NCI-H1417 (cell line): ENCODE measurements at regions not wholly inside any gene's neighbourhood (a gene's known extent, or its start where the extent isn't known, plus 50 kb on each side); places are given as distances from the start of the nearest gene placed in this dataset.
A peak's percentile ranks its signal among the peaks of the same experiment; 100 is the strongest.

ENCODE experiments used
- DNase-seq, 3 experiments: peaks; one replicate each; lab custom pipeline; 2025; lab: John Stamatoyannopoulos, UW

DNA sequence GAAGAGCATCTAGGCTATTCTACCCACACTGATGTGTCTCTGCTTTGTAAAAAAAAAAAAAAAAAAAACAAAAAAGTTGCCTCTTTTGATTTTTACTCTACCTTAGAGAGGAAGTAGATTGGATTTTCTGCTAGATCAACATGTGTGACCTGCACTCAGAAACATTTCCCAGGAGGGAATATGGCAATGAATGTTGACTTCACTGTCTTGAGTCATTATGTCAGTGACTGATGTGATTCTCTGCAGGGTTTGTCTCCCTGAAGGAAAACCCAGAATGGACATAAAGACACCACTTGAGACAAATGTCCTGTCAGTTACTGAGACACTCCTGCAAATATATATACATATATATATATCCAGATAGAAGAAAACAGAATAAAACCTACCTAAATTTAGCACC, 370.3 kb downstream of the BMPER start:
- peak in 1 of 3 experiments; percentile 8 for DNase-seq

DNA sequence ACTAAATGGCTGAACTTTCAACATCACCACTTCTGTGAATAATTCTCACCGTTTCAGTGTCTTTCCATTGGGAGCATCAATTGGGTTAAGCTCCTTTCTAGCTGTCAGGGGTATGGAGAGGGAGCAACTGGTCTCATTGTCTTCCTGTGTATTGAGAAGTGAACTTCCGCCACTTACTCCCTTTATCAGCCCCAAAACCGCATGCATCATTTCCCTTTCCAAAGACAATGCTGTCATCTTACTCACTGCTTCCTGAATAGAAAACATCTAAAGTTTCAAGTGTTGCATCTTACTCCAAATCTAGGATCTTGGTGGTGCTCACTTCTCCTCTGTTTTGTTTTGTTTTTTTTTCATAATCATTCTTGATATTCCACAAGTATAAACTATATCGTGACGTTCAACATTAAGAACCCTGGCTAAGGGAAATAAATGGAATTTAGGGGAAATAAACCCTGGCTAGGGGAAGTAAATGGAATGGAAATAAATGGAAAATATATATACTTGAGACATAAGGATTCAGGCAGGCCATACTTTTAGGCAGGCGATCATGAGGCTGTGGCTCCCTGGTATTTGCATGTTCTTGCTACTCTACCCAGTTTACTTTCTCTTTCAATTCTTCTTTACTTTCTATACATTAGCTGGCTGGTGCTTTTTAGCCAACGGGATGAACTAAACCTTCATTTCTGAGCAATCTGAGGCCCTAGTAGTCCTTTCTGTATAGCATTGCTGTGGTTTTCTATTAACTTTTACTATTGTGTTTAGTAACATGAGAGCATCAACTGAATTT, 371.9 kb downstream of the BMPER start:
- DNase-seq, result no peak

DNA sequence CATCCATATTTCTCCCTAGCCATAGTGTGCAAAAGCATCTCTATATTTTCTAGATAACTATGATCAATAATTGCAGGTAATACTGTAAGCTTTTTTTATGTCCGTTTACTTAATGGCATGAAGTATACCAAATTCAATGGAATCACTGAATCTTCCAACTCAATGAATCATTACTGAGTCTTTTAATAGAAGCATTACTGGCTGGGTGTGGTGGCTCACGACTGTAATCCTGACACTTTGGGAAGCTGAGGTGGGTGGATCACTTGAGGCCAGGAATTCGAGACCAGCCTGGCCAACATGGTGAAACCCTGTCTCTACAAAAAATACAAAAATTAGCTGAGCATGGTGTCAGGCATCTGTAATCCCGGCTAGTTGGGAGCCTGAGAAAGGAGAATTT, 372.5 kb downstream of the BMPER start:
- DNase-seq, result no peak

DNA sequence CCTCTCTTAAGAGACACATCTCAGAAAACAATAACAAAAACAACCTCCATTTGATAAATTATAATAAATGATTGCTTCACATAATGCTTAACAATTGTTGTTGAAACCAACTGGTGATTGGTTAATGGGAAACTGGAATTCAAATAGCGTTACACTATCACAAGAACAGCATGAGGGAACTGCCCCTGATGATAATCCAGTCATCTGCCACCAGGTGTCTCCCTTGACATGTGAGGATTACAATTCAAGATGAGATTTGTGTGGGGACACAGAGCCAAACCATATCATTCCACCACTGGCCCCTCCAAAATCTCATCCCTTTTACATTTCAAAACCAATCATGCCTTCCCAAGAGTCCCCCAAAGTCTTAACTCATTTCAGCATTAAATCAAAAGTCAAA, 375.9 kb downstream of the BMPER start:
- DNase-seq, result no peak

DNA sequence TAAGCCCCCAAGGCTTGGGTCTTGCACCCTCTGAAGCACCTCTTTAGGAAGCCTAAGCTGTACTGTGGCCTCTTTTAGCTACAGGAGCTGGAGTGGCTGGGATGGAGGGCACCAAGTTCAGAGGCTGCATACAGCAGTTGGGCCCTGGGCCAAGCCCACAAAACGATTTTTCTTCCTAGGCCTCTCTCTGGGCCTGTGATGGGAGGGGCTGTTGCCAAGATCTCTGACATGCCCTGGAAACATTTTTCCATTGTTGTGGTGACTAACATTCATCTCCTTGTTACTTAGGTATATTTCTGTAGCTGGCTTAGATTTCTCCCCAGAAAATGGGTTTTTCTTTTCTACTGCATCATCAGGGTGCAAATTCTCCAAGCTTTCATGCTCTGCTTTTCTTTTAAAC, 375.7 kb upstream of the NPSR1 start:
- DNase-seq, result no peak

DNA sequence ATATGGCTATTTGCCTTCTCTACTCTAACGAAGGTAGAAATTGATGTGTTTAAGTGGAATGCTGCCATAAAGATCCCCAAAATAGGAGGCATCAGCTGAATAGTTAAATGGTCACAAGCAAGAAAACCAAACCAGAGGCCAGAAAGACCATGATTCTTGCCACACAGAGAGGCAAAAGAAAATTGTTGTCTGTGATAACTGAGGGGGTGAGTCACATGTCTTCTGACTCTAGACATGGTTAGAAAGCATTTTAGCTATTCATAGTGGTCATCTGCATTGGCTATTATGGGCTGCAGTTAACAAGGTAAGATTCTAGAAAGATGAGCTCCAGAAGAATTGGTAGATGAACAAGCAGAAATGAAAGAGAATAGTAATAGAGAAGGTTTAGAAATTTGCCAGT, 361.4 kb upstream of the NPSR1 start:
- DNase-seq, result no peak

DNA sequence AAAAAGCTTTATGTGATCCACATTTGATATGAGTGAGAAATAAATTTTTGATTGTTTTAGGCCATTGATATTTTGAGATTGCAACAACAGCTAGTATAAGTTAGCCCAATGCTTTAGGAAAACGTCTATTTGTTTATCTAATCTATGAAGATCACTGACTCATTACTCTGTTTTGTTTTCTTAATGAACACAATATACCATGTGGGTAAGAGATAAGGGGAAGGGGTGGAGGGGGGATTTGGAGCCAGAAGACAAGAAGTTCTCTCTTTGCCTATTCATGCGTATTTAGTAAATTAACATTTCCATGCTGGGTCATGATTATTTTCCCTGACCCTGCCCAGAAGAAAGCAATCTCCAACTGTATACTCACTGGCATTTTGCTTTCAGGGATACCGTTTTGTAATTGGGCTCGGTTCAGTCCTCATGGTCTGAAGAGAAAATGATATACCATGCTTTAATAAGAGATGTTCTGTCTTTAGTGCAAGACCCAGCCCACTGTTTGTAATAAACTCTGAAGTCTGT, 359.5 kb upstream of the NPSR1 start:
- DNase-seq, result no peak

DNA sequence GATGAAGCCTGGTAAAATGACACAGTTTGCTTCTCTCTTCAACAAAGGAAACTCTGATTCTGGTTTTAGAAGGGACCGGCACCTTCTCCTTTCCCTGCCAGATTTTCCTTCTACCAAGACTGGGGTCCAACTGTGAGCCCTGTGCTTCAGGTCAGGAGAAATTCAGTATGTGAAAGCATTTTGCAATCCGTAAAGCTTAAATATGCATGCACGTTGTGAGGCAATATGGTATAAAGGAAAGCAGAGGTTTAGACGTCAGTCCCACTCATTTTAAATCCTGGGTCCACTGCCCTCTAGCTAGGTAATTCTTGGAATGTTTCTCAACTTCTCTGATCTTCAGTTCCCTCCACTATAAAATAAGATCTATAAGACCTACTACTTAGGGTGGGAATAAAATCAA, 359.0 kb upstream of the NPSR1 start:
- no peak for DNase-seq

DNA sequence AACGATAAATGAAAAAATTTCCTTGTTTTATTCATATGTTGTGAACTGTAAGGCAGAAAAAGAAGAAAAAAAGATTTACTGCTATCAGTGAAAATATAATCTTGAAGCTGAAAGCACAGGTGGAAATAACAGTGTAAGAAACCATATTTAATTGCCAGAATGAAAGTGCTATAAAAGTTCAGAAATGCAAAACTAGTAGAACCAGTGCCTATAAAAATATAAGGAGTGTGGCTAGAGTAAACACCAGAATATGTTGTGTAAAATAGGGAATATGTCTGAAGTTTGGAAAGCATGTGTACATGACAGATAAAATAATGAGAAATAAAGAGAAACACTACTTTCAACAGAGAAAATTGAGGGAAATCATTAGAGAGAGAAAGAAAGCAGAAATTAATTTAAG, 350.5 kb upstream of the NPSR1 start:
- DNase-seq, result no peak

DNA sequence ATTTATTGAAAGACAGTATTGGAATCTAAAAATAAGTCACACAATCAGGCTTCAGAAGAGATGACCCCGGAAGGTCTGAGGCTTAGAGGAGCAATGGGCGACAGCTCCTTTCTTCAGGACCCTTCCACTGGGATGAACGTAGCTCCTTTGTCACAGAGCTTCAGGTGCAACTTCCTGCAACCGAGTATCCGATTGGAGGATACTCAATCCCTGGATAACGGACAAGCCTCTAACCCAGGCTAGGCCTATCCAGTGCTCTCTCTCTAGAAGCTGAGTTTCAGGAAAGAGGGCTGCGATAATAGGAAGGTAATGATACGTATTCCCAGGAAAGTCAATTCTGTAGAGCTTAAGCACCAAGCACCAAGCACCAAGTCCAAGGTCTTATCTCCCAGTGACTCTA, 349.4 kb upstream of the NPSR1 start:
- DNase-seq, result no peak

DNA sequence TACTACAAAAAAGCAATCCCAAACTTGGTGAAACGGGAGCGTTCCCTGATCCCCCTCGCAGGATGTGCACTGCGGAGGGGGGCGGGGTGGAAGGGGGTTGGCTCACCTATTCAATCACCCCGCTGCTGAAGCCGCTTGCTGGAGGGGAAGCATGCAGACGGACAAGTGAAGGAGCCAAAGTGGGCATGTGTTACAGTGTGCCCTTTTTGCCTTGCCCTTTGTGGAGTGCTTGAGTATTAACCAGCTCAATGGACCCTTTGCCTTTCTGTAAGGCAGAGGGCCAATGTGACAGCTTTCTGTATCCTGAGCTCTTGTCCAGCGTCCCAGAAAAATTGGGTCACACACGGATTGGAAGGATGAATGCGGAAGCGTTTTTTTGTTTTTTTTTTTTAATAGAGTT, 348.9 kb upstream of the NPSR1 start:
- DNase-seq, result no peak

DNA sequence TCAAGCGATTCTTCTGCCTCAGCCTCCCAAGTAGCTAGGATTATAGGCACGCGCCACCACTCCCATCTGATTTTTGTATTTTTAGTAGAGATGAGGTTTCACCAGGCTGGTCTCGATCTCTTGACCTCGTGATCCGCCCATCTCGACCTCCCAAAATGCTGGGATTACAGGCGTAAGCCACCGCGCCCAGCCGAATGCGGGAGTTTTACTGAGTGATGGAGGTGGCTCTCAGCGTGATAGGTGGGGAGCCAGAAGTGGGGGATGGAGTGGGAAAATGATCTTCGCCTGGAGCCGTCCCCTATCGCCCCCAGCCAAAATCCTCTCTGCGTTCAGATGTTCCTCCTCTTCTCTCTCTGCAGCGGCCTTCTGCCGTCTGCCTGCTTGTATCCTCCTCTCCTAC, 348.4 kb upstream of the NPSR1 start:
- DNase-seq, result no peak

DNA sequence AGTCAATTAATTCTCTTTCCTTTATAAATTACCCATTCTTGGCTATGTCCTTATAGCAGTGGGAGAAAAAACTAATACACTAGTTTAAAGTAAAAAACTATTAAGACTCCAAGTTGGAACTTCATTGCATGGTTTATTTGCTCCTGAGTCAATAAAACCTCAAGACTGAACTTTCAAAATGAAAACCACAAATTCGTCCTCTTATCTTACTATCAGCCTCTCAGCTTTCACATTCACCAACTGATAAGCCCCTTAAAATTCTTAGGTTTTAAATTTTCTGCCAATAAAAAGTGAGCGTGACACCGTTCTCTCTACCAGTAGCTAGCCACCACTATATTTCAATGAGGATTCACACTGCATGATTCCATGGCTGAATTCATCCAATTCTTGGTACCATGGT, 346.4 kb upstream of the NPSR1 start:
- no peak for DNase-seq

DNA sequence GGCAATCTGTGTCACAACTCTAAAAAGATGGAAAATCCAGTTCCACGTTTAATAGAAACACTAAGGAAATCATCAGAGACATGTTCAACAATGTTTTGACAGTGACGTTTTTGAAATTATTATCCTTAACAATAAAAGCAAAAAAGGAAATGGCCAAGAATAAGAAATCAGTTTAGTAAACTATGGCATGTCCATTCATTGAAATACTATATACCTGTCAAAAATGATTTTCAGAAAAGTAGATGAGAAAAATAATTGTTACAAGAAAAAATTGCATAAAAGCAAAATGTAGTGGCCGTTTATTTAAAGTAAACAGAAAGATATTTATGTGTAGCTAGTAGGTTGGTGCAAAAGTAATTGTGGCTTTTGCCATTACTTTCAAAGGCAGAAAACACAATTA, 345.4 kb upstream of the NPSR1 start:
- no peak for DNase-seq

DNA sequence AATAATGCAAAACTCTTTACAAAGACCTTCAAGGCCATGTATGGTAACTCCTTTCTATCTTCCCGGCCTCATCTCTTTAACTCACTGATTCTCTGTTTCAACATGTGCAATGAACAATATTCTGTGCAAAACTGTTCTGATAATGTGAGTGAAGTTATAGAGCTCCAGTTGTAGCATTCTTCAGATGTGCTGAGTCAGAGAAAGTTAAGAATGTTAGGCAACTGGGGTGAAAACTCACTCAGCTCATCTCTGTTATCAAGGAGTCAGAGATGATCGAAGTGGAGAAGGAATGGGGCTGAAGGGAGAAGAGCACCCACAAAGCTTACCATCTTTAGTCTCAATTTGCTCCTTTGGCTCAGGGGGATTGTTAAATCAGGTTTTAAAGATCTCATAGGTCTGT, 344.7 kb upstream of the NPSR1 start:
- no peak for DNase-seq

DNA sequence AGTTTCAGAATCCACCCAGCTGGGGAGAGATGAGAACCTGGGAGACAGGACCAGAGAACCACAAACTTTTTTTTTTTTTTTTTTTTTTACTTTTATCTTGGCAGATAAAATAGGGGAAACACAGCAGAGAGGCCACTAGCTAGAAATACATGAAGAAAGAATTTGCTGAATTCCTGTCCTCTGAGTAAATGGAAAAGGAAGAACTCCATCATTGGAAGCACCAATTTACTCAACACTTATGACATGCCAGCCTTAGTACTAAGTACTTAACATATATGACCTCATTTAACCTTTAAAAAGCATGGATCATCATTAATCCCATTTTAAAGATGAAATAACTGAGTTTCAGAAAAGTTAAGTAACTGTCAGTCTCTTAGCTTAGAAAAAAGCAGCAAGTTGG, 343.0 kb upstream of the NPSR1 start:
- no peak for DNase-seq

DNA sequence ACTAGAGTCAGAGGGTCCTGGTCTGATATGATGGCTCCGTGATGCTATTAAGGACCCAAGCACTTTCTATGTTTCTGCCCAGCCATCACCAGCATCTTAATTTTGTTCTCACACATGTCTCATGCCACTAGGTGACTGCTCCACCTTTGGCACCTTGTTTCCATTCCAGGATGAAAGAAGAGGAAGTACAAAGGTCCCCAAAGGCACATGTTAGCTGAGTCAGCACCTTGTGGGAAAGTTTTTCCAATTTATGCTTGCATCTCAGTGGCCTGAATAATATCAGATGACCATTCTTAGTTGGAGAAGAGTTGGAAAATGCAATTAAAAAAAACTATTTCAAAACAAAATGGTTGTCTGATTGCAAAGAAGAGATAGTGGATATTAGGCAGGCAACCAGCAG, 341.0 kb upstream of the NPSR1 start:
- no peak for DNase-seq

DNA sequence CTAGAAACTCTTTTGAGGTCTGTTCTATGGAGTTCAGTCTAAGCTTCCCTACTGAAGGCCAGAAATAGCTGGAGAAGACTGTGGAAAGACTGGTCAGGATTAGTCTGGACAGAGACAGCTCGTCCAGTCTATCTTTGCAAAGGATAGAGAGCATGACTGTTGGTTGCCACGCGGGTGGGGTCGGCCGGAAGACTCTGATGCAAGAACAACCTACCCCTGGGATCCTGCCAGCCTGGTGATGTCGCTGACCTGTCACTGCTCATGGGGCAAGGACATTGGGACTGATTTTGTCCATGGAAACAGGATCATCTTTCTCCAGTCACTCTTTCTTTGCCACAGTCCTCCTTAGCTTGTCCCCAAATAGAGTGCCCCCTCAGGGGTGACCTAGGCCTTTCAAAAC, 337.6 kb upstream of the NPSR1 start:
- no peak for DNase-seq

DNA sequence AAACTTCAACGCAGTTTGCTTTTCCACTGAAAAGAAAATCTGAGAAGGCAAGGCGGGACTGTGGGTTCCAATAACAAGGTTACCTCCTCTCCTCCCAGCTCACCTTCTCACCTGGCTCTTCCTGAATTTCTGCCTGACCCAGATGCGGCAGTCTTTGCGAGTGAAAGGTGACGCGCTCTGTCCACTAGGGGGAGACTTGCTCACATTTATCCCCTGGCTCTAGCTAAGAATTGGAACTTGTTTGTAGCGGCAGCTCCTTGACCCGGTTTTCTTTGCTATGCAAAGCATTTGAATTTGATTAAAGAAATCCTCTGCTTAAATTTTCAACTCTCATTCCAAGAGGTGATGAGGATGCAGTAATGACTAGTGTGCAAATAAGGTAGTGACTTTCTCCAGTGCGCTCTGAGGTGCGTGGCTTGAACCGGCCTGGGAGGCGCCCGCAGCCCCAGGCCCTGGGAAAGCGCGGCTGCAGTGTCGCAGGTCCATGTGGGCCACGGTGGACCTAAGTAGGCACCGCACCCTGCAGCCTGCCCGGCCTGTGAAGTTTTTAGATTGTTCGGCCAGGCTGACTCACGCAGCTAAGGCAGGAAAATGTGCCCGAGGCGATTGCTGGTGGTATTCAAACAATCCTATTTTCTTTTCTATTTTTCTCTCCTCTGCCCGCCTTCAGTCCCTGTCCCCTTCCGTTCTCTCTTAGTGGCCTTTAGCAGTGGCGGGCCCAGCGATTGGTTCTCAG, 336.9 kb upstream of the NPSR1 start:
- peak; percentile 52 to 85 (median 71) for DNase-seq

DNA sequence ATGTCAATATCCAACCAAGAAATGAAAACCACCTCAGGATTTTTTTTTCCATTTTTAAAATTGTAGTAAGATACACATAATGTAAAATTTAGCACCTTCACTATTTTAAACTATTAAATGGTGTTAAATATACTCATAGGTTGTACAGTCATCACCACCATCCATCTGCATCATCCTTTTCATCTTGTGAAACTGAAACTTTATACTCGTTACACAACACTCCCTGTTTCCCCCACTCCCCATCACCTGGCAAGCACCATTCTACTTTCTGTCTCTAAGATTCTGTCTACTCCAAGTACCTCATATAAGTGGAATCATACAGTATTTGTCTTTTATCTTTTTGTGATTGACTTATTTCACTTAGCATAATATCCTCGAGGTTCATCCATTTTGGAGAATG, 335.2 kb upstream of the NPSR1 start:
- DNase-seq, result no peak

DNA sequence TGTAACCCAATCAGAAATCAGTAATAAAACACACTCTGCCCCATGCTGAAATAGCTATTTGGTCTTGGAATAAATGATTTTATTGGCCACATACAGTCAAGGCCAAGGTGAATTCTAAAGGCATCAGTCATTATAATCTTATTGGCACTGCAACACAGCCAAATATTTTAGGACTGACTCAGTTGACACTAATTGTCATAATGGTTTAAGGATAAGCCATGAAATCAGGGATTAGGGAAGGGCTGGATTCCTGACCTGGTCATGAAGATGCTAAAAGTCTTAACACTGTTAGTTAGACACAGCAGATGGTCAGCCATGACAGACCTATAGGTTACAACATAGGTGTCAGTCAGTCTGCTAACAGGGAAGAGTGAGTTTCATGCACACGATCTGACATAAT, 330.3 kb upstream of the NPSR1 start:
- no peak for DNase-seq

DNA sequence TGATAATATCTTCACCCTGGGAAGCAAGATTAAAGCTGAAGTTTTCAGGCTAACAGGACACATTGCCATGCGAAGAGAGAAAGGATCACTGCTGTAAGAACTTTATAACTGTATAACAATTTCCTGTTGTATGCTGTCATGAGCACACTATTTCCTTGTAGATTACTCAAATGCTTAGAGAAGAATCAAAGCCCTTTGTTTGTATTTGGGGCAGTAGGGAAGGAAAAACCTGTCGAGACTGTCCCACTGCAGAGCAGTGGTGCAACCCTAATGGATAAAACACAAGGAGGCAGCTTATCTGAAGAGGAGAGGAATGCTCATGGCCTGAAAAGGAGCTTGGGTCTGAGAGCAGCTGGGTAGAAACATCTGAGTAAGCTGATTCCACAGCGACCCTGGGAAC, 327.7 kb upstream of the NPSR1 start:
- no peak for DNase-seq

DNA sequence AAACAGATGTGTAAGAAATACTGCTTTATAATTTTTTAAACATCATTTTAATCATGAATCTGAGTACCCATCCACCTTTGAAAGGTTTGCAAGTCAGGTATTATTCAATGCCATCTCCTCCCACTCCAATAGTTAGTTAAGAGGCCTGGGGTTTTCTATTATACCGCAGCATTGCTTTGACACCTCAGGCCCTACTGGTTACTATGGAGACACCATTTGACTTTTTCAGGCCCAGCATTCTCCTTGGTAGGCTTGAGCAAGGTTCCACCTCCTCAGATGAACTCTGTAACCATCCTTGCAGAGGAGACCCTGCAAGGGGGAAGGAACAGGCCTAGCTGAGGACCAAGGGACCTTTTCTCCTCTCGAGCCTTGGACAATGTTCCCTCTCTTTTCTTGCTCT, 326.9 kb upstream of the NPSR1 start:
- peak in 1 of 3 experiments; percentile 36 for DNase-seq

DNA sequence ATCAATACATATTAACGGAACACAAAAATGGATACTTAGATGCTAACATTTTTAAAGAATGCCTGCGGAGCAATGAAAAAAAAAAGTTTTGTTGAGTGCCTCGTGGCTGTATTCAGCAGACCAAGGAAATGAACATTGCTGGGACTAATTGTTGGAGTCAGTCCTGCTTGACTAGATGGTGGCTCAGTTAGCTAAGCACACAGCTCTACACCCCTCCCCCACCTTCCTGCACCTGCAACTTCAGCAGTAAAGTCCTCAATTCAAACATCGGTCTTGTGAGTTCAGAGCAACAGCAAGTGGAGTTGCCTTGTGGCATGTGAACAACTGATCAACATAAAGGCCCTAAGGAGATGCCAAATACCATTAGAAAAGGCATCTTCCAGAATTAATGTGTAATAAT, 326.0 kb upstream of the NPSR1 start:
- peak in 2 of 3 experiments; percentile 4 to 28 for DNase-seq
